Left lung (tissue), 4 donors: ENCODE measurements at regions not wholly inside any gene's neighbourhood (a gene's known extent, or its start where the extent isn't known, plus 50 kb on each side); places are given as distances from the start of the nearest gene placed in this dataset.

ENCODE experiments used
- ATAC-seq: fragments of 200-7000 bp; cut with Tn5 transposase; one replicate; pipeline ENCODE4 v1.9.1; 2020; ENCODE audit warnings: moderate library complexity
- DNase-seq, 4 donors: peaks; one replicate each; pipeline ENCODE4 v3.0.0-alpha.2; 2013 to 2020
- H3K27ac ChIP-seq, 2 donors: fragments of 200-600 bp; sonication (generic) in 1 of 2; one replicate each; pipeline versions ENCODE4 v1.5.0 to v1.8.0; 2020 to 2021
- H3K27me3 ChIP-seq, 2 donors: fragments of 200-600 bp; sonication (generic) in 1 of 2; one replicate each; pipeline versions ENCODE4 v1.5.0 to v1.8.0; 2020 to 2021
- H3K36me3 ChIP-seq, 2 donors: fragments of 200-600 bp; sonication (generic) in 1 of 2; one replicate each; pipeline versions ENCODE4 v1.5.0 to v1.8.0; 2020 to 2021
- H3K4me1 ChIP-seq, 2 donors: fragments of 200-600 bp; one replicate each; pipeline ENCODE4 v1.8.0; 2021
- H3K4me3 ChIP-seq, 2 donors: fragments of 200-600 bp; sonication (generic) in 1 of 2; one replicate each; pipeline versions ENCODE4 v1.5.0 to v1.8.0; 2020 to 2021; ENCODE audit warnings: mild to moderate bottlenecking in 1 of 2
- H3K9me3 ChIP-seq, 2 donors: fragments of 200-600 bp; sonication (generic) in 1 of 2; one replicate each; pipeline versions ENCODE4 v1.5.0 to v1.8.0; 2020 to 2021
- CTCF ChIP-seq, 2 donors: fragments of 200-600 bp; sonication (generic) in 1 of 2; IDR thresholded peaks; one replicate each; pipeline versions ENCODE4 v1.5.0 to v1.8.0; 2021; ENCODE audit warnings: antibody characterized with exemption in 2 of 2
- intact Hi-C, 2 donors: fragments of 100-400 bp; cut with DNase I; formaldehyde crosslinking; loops; one replicate each; pipeline versions ENCODE4 v1.11.2 to v1.14.2; 2022
- donor health status: DM: no; HTN: yes; CAD: no.
- donor health status: DM: no; HTN: no; CAD: no.

- intact Hi-C loops: no loop called here
- ATAC-seq: no peak
- DNase-seq: no peak
Measured at GRCh38 chr10:90318659-90319058, 539.2 kb downstream of the HTR7 start.

GRCh38 chr10:90319188-90319914 lies 538.5 kb downstream of the HTR7 start:
- H3K27me3 ChIP-seq: no peaks in the 10 kb centered on the region
- H3K36me3 ChIP-seq: no peaks in the 10 kb centered on the region
- H3K9me3 ChIP-seq: no peaks in the 10 kb centered on the region
- no peak overlapping the region for H3K4me3 ChIP-seq
- H3K27ac ChIP-seq: no peak overlapping the region
- peak; percentile 82 for ATAC-seq
- DNase-seq: no peak
- TF ChIP-seq CTCF (IDR thresholded peaks at IDR 0.05): no peak
- H3K4me1 ChIP-seq: no peaks in the 10 kb centered on the region
- intact Hi-C loops: no loop called here

More at GRCh38 chr10:90318659-90319058, 539.2 kb downstream of the HTR7 start:
- Histone ChIP-seq H3K27me3 (no peaks in the 10 kb centered on the region), H3K4me3 (no peak overlapping the region), H3K9me3 (no peaks in the 10 kb centered on the region), H3K4me1 (no peaks in the 10 kb centered on the region), H3K36me3 (no peaks in the 10 kb centered on the region), H3K27ac (no peak overlapping the region)
- no peak for TF ChIP-seq CTCF (IDR thresholded peaks at IDR 0.05)

DNA sequence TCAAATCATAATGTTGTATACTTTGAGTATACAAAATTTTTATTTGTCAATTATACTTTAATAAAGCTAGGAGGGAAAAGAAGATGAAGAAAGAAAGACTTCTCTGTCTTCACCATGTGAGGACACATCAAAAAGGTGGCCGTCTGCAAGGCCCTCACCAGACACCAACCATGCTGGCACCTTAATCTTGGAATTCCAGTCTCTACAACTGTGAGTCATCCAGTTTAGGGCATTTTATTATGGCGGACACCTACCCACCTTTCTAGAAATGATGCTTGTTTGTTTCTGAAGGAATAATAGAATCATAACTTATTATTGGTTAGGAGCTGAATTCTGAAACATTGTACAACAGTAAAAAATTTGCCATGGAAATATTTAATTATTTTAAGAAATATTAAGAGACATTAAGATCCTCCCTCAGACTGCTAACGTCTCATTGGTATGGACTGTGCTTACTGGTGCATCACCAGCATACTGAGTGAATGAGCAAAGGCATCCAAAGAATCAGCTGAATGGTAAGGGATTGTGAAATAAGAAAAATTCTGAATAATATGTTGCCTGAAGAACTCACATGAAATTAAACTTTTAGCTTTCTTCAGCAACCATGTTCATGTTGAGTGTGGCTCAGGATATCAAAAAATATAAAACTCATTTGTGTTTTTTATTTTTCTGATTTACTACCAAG lies 536.6 kb downstream of the HTR7 start:
- Histone ChIP-seq H3K27ac (no peak overlapping the region), H3K9me3 (no peaks in the 10 kb centered on the region), H3K36me3 (no peaks in the 10 kb centered on the region), H3K4me3 (no peak overlapping the region), H3K4me1 (no peaks in the 10 kb centered on the region), H3K27me3 (no peaks in the 10 kb centered on the region)
- DNase-seq (no peak), ATAC-seq (no peak)
- intact Hi-C loops: no loop called here
- TF ChIP-seq CTCF (IDR thresholded peaks at IDR 0.05): no peak

- no peaks in the 10 kb centered on the region for H3K9me3 ChIP-seq
- H3K4me3 ChIP-seq: no peak overlapping the region
- TF ChIP-seq CTCF (IDR thresholded peaks at IDR 0.05): no peak
- H3K27me3 ChIP-seq: no peaks in the 10 kb centered on the region
- ATAC-seq: no peak
- H3K4me1 ChIP-seq: no peaks in the 10 kb centered on the region
- H3K36me3 ChIP-seq: no peaks in the 10 kb centered on the region
- intact Hi-C loops: no loop called here
- no peak for DNase-seq
- no peak overlapping the region for H3K27ac ChIP-seq
Measured at GRCh38 chr10:90326498-90327267, 531.2 kb downstream of the HTR7 start.

- H3K27me3 ChIP-seq: no peaks in the 10 kb centered on the region
- ATAC-seq (no peak), DNase-seq (no peak)
- H3K4me1 ChIP-seq: no peaks in the 10 kb centered on the region
- intact Hi-C loops: no loop called here
- H3K9me3 ChIP-seq: no peaks in the 10 kb centered on the region
- TF ChIP-seq CTCF (IDR thresholded peaks at IDR 0.05): no peak
- H3K4me3 ChIP-seq: no peak overlapping the region
- no peak overlapping the region for H3K27ac ChIP-seq
- no peaks in the 10 kb centered on the region for H3K36me3 ChIP-seq
Measured at GRCh38 chr10:90327611-90328010, 530.2 kb downstream of the HTR7 start.
